GM21619 (cell line): ENCODE measurements at regions not wholly inside any gene's neighbourhood (a gene's known extent, or its start where the extent isn't known, plus 50 kb on each side); places are given as distances from the start of the nearest gene placed in this dataset.
"Not testable (repeated sequence)": the region's sequence is repeated elsewhere in the genome, so short reads cannot be mapped to it uniquely, and the experiment has no call there.

Experiments
- ATAC-seq: cut with Tn5 transposase; IDR thresholded peaks from one replicate; pipeline ENCODE4 v1.9.1; 2021; ENCODE audit not compliant: unreplicated experiment

DNA sequence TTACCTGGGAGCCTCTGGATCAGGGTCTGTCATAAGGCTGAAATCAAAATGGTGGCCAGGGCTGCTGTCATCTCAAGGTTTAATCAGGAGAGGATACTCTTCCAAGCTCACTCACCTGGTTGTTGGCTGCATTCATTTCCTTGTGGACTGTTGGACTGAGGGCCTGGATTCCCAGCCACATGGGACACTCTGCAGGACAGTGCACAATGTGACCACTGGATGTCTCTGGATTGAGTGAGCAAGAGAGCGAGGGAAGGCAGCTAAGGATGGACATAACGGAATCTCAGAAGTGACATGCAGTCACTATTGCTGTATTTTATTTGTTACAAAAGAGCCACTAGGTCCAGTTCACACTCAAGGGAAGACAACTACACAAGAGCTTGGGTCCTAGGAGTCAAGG is 229.1 kb downstream of the S1PR1 start:
- ATAC-seq, result no peak

DNA sequence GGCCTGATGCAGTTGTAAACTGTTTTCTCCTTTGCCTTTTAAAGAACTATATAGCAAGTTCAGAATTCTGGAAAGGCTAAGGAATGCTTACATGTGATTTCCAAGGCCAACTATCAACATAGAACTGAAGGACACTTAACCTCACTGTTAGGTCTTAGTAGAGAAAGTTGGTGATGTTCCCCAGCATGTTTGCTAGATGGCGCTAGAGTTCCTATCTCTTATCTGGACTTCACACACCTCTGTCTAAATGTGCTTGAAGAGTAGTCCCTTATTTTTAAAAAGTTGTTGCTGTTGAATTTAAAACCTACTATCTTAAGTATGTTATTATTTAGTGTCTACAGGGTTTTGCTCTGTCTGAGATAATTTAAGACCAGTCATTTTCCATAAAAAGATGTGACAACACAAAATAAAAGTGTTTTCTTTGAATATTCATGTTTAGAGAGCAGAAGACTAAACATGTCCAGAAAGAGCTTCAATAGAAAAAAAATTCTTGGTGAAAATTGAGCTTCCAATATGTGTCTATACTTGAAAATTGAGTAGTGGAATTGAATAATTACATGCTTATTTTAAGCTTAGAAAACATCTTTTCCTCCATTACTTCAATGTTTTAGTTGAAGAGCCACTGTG is 237.3 kb downstream of the S1PR1 start:
- ATAC-seq, result peak; percentile 72

DNA sequence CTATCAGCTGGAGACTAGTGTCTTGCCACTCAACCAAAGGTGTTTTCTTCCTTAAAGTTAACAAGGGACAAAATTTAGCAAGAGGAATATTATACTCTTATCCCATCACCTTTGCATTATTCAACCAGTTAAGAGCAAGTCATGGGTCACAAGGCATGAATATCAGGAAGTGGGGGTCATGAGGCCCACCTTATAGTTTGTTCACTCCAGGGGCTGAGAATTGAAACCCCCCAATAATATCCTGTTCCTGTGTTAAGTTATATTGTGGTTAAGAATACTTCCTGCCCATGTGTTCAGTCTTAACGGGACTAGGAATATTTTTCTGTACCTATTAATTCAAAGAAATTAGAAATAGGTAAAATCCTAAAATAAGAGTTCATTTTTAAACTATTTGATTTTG is 239.7 kb downstream of the S1PR1 start:
- ATAC-seq, result no peak

DNA sequence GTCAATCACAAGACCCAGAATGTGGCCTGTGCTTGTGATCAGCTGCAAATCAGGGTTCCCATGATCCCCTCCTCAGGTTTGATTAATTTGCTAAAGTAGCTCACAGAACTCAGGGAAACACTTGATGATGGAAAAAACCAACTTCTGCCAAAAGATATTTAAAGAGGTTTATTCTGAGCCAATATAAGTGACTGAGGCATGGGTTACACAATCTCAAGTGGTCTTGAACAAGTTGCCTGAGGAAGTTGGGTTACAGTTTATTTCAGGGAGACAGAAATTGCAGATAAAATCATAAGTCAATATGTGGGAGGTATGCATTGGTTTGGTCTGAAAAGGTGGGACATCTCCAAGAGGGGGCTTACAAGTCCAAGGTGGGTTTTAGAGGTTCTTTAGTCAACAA is 243.1 kb downstream of the S1PR1 start:
- ATAC-seq, result no peak

- ATAC-seq, result no peak
These were observed 245.5 kb downstream of the S1PR1 start for GRCh38 chr1:101482306-101482705.

GRCh38 chr1:101483982-101484688 is 247.3 kb downstream of the S1PR1 start:
- no peak for ATAC-seq

DNA sequence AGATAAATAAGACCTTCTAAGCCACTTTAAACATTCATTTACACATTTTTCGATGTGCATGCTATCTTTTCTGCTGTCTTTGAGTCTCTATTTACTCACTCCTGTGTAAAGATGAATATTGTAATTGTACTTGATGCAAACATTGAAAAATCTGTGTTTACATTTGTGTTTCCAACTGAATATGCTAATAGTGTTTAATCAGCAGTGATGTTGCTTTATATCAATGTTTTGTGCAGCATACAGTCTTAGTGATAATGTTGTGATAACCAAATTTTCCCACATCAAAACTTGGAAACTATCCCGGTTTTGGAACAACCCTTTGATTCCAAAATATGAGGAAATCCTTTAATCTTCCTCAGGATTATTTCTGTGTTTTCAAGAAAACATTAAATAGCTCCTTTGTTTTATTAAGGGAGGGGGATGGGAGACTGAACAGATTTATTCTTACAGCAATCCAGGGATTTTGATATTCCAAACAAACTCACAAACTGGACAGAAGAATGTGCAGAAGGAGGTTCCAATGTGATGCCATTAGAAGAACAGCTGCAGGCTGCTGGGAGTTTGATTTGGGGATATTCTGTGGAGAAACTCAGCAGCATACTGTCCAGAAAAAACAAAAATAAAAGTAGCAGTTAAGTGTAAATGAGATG is 248.0 kb downstream of the S1PR1 start:
- no peak for ATAC-seq

- no peak for ATAC-seq
These were observed 248.9 kb downstream of the S1PR1 start for GRCh38 chr1:101485712-101486111.

DNA sequence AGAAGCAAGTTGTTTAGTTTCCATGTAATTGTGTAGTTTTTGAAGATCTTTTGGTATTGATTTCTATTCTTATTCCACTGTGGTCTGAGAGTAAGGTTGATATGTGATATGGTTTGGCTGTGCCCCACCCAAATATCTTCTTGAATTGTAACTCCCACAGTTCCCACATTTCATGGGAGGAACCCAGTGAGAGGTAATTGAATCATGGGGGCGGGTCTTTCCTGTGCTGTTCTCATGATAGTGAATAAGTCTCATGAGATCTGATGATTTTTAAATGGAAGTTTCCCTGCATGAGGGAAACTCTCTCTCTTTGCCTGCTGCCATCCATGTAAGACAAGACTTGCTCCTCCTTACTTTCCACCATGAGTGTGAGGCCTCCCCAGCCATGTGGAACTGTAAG is 255.3 kb downstream of the S1PR1 start:
- not testable (repeated sequence) for ATAC-seq

GRCh38 chr1:101493920-101494319 is 257.1 kb downstream of the S1PR1 start:
- ATAC-seq, result not testable (repeated sequence)

GRCh38 chr1:101496109-101496508 is 259.3 kb downstream of the S1PR1 start:
- ATAC-seq, result no peak

GRCh38 chr1:101497881-101498559 is 261.2 kb downstream of the S1PR1 start:
- no peak for ATAC-seq

DNA sequence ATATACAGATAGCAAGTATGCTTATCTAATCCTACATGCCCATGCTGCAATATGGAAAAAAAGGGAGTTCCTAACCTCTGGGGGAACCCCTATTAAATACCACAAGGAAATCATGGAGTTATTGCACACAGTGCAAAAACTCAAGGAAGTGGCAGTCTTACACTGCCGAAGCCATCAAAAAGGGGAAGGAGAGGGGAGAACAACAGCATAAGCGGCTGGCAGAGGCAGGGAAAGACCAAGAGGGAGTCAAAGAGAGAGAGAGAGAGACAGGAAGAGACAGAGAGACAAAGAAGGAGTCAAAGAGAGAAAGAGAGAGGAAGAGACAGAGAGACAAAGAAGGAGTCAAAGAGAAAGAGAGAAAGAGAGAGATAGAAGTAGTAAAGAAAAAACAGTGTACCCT is 267.3 kb downstream of the S1PR1 start:
- not testable (repeated sequence) for ATAC-seq

GRCh38 chr1:101505240-101505639 is 268.4 kb downstream of the S1PR1 start:
- ATAC-seq, result not testable (repeated sequence)

DNA sequence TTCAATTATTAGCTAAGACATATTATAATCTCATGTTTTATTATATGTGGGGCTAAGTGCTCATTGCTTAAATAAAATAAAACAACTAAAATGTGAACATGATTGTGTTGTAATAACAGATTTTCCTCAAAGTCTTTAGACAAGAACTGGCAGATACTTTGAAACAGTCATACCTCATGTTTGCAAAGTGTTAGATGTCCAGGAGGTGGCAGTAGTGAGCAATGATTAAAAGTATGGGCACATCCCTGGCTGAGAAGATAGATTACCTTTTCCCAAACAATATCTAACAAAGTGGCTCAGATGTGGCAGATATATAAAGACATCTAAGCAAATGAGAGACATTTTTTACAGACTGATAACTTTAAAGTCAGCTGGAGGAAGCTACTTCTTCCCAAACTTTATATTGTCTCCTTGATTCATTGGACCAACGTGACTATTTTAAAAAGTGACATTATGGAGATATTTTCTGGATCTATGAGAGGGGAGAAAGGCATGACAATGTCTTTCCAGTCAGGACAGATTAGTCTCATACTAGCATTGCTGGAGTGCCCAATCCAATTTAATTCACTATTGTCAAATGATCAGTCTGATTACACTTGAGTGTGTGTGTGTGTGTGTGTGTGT is 269.8 kb downstream of the S1PR1 start:
- peak; percentile 72 for ATAC-seq

GRCh38 chr1:101507547-101507971 is 270.7 kb downstream of the S1PR1 start:
- no peak for ATAC-seq

GRCh38 chr1:101508913-101509312 is 272.1 kb downstream of the S1PR1 start:
- ATAC-seq, result no peak

GRCh38 chr1:101509370-101509769 is 272.6 kb downstream of the S1PR1 start:
- no peak for ATAC-seq

DNA sequence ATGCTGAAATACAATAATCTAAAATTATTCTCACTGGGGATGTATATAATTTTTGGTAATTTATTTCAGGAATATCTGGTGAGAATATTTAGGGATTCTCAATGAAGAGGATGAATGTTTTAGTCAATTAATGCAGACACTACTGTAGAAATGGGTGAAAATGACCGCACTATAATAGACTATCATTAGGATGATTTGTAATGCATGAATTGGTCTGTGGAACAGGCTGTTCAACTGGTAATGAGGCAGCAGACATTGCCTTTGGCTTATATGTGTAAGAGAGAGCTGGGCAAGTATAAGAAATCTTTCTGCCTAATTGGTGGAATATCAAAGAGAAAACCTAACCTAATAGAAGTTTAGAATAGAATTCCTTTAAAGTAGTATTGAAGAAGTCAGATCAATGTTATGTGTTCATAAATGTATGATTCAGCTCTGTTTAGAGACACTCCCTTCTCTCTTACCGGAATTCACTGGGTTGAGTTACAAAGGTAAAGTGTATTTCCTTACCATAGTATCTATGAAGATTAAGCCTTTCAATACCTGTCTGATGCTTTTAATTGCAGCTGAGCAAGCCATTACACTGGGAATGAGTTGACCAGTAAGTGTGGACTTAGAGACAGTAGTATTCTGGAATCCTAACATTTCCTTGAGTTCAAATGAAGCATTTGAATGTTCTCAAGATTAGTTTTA is 274.5 kb downstream of the S1PR1 start:
- no peak for ATAC-seq

DNA sequence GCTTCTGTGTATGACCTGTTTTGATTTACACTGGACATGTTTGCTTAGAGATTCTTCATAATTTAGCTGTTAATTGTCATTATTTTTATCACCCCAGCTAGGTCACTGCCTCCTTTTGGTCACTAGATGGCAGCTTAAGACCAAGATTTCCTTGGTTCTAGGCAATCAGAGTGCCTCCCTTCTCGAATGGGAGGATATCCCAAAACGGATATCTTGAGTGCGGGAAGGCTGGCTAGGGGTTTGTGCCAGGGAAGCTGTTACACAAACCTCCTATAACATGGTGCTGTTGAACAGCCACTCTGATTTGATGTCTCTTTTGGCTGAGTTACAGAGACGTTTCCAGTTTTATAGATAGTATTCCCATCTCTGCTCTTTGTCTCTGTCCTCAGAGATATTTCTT is 283.5 kb downstream of the S1PR1 start:
- peak; percentile 97 for ATAC-seq

DNA sequence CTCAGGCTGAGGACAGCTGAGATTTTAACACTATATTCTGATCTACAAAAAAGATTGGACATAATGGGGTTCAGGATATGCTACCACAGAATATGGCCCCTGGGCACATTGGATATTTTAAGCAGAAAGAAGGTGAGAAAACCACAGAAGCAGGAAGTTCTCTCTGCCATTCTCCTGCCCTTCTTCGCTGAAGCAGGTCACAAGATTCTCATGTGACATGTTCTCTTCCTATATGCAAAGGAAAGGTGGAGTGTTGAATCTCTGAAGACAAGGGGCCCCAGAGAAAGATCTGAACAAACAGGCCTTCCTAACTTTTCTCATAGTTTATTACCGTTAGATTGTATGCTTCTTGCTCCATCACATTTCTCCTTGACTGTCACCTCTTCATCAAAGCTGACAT is 285.7 kb downstream of the S1PR1 start:
- ATAC-seq, result no peak
